Gastrocnemius medialis (tissue), 4 donors: ENCODE measurements at regions not wholly inside any gene's neighbourhood (a gene's known extent, or its start where the extent isn't known, plus 50 kb on each side); places are given as distances from the start of the nearest gene placed in this dataset.
A peak's percentile ranks its signal among the peaks of the same experiment; 100 is the strongest.
"Not testable (repeated sequence)": the region's sequence is repeated elsewhere in the genome, so short reads cannot be mapped to it uniquely, and the experiment has no call there.

Source experiments
- ATAC-seq, 2 donors: fragments of 150-250 bp; one replicate each; pipeline ENCODE4 v1.9.1; 2016
- DNase-seq, 2 donors: peaks; one replicate each; pipeline ENCODE4 v3.0.0-alpha.2; 2019
- H3K27ac ChIP-seq, 4 donors: fragments of 200-600 bp; sonication (generic); 1 replicate in 1 of 4; 2 replicates in 3 of 4; pipeline ENCODE4 v1.5.1; 2016 to 2018; ENCODE audit warnings: mild to moderate bottlenecking in 2 of 4, moderate library complexity in 1 of 4
- H3K27me3 ChIP-seq, 3 donors: fragments of 200-600 bp; sonication (generic) in 2 of 3; 1 replicate in 1 of 3; 2 replicates in 2 of 3; pipeline versions ENCODE4 v1.5.1 to v1.6.0; 2016 to 2019; ENCODE audit warnings: mild to moderate bottlenecking in 1 of 3, moderate library complexity in 1 of 3
- H3K36me3 ChIP-seq, 2 donors: fragments of 200-600 bp; sonication (generic) in 1 of 2; one replicate each; pipeline ENCODE4 v1.5.1; 2017 to 2018
- H3K4me1 ChIP-seq, 2 donors: fragments of 200-600 bp; sonication (generic) in 1 of 2; one replicate each; pipeline ENCODE4 v1.5.1; 2016 to 2017; ENCODE audit warnings: mild to moderate bottlenecking in 2 of 2
- H3K4me3 ChIP-seq, 4 donors: fragments of 200-600 bp; sonication (generic) in 3 of 4; 1 replicate in 1 of 4; 2 replicates in 3 of 4; pipeline ENCODE4 v1.5.1; 2016 to 2019; ENCODE audit warnings: mild to moderate bottlenecking in 2 of 4
- H3K9me3 ChIP-seq, 3 donors: fragments of 200-600 bp; sonication (generic) in 2 of 3; 1 replicate in 1 of 3; 2 replicates in 2 of 3; pipeline ENCODE4 v1.5.1; 2016 to 2019
- POLR2A ChIP-seq, 2 donors: fragments of 450-650 bp; IDR thresholded peaks; one replicate each; pipeline ENCODE4 v1.6.1; 2017; ENCODE audit warnings: antibody characterized with exemption in 2 of 2, mild to moderate bottlenecking in 2 of 2, moderate library complexity in 2 of 2
- in situ Hi-C, 4 donors: fragments of 200-750 bp; cut with MboI; loops; one replicate each; pipeline versions ENCODE4 v1.15.0 to v1.8.0; 2017; ENCODE audit warnings: low sequenced_read_pairs in 4 of 4
- intact Hi-C: fragments of 100-400 bp; cut with DNase I; formaldehyde crosslinking; loops from one replicate; pipeline ENCODE4 v1.15.1; 2023; ENCODE audit warnings: low total_unique reads
- TF ChIP-seq, protein P1 (sequence below), 5 experiments: fragments of 450-650 bp in 3 of 5; fragments of 200-600 bp in 2 of 5; sonication (generic) in 2 of 5; IDR thresholded peaks in 4 of 5; conservative IDR thresholded peaks in 1 of 5; 1 replicate in 4 of 5; 2 replicates in 1 of 5; pipeline ENCODE4 v1.5.1; 2016 to 2019; ENCODE audit warnings: antibody characterized with exemption in 5 of 5, mild to moderate bottlenecking in 3 of 5, moderate library complexity in 3 of 5

DNA sequence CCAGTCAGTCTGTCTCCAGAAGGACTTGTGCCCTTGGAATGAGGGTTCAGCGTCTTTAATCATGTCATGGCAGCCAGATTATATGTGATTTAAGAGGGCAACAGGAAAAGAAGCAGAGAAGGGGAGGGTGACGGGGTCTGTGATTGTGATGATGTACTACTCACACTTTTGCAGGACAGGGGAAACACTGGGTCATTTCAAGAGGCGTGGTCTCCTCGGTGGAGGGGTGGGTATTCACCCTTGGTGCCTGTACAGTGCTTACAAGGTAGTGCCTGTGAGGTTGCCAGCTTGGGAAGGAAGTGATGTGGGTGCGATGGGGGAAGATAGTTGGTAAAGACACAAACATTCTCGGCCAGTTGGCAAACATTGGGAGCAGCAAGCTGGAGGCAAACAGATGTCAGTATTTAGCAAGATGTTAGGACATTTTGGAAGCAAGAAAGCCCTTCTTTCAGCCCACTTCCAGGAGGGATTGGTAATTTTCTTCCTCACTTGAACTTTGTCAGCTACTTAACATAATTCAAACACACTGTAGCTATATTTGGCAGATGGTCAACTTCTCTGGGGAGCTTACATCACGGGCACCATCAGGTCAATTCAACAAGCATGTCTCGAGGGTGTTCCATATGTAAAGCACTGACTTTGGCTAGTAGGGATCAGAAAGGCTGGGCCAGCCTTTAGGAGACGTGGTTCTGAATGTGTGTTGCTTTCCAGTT lies 71.4 kb upstream of the ROPN1 start:
- Histone ChIP-seq H3K9me3 (no peaks in the 10 kb centered on the region), H3K4me3 (no peak overlapping the region), H3K27me3 (no peaks in the 10 kb centered on the region), H3K27ac (no peak overlapping the region), H3K36me3 (no peaks in the 10 kb centered on the region), H3K4me1 (peaks cover 4 to 30% of the 10 kb centered on the region in 2 donors)
- no peak for TF ChIP-seq POLR2A (IDR thresholded peaks at IDR 0.05)
- TF ChIP-seq, protein P1, sequence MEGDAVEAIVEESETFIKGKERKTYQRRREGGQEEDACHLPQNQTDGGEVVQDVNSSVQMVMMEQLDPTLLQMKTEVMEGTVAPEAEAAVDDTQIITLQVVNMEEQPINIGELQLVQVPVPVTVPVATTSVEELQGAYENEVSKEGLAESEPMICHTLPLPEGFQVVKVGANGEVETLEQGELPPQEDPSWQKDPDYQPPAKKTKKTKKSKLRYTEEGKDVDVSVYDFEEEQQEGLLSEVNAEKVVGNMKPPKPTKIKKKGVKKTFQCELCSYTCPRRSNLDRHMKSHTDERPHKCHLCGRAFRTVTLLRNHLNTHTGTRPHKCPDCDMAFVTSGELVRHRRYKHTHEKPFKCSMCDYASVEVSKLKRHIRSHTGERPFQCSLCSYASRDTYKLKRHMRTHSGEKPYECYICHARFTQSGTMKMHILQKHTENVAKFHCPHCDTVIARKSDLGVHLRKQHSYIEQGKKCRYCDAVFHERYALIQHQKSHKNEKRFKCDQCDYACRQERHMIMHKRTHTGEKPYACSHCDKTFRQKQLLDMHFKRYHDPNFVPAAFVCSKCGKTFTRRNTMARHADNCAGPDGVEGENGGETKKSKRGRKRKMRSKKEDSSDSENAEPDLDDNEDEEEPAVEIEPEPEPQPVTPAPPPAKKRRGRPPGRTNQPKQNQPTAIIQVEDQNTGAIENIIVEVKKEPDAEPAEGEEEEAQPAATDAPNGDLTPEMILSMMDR (IDR thresholded peaks at IDR 0.05 in 4 of 5, conservative IDR thresholded peaks at IDR 0.05 in 1 of 5) = no peak
- ATAC-seq (peak in 1 of 2 donors; percentile 16), DNase-seq (no peak)
- in situ Hi-C loops = loop anchor here in 1 of 4 donors (25.0 kb wide), 1 partner anchor 99 kb away; no protein-coding TSS in a partner anchor
- intact Hi-C loops = no loop called here

DNA sequence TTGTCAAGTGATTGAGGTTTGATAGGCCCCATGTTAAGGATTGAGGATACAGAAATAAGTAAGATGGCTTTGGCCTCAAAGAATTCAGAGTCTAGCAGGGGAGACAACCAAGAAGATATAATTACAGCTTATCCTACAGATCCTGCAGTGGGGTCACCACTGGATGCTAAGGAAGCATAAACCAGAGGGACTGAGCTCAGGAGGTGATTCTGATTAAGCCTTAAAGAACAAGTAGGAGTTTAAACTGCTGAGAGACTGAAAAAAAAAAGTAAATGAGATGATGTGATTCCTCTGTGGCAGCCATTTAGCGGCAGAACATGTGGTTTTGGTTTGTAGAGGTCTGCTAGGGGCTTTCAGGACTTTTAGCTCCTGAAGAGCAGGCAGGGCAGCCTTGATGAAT lies 72.1 kb upstream of the ROPN1 start:
- Histone ChIP-seq H3K4me1 (peaks cover 4 to 30% of the 10 kb centered on the region in 2 donors), H3K9me3 (no peaks in the 10 kb centered on the region), H3K27ac (no peak overlapping the region), H3K36me3 (no peaks in the 10 kb centered on the region), H3K4me3 (no peak overlapping the region), H3K27me3 (no peaks in the 10 kb centered on the region)
- TF ChIP-seq, protein P1 (IDR thresholded peaks at IDR 0.05 in 4 of 5, conservative IDR thresholded peaks at IDR 0.05 in 1 of 5) = no peak
- TF ChIP-seq POLR2A (IDR thresholded peaks at IDR 0.05) = no peak
- in situ Hi-C loops (loop anchor here in 1 of 4 donors (25.0 kb wide), 1 partner anchor 98 kb away; no protein-coding TSS in a partner anchor), intact Hi-C loops (no loop called here)
- no peak for ATAC-seq
- no peak for DNase-seq

DNA sequence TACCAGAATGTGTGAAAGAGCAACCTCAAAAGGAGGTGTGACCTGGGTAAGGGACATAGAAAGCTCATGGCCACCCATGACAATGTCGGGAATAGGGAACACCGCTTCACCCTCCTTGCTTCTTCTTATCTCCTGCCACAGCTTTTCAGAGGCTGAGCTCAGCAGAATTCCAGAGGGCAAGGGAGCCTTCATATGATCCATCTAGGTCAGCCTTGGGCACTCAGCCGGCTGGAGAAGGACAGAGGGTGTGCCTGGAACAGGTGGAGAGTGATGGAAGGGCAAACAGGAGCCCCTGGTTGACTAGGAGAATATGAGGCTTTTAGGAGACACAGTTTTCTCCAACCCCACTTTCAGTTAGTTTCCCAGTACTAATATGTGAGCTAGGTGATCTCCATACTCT lies 74.6 kb upstream of the ROPN1 start:
- intact Hi-C loops = not testable (repeated sequence)

DNA sequence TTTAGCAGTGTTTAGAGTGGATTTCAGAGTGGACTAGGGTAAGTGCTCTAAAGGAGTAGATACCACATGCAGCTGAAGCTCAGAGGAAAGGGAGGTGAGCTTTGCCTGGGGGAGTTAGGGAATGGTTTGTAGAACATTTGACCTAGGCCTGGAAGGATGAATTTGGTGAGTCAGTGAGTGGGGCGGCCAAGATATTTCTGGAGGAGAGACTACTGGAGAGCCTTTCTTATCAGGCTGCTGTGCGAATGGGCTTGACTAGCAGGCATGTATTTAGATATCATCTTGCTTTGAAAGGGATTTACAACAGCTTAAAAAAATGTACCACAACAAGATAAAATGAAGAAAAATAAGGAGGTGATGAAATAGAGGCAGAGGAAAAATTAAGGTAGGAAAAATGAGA lies 77.8 kb upstream of the ROPN1 start:
- H3K4me3 ChIP-seq, H3K27ac ChIP-seq, H3K27me3 ChIP-seq, intact Hi-C loops, H3K9me3 ChIP-seq, H3K36me3 ChIP-seq, DNase-seq: not testable (repeated sequence)
- ATAC-seq = peak in 1 of 2 donors; percentile 58
- in situ Hi-C loops = loop anchor here in 2 of 4 donors (10.0 to 25.0 kb wide), 2 partner anchors 45 to 93 kb away; no protein-coding TSS in a partner anchor
- peaks cover 4 to 15% of the 10 kb centered on the region in 2 donors for H3K4me1 ChIP-seq

More for the DNA sequence above, 74.6 kb upstream of the ROPN1 start:
- not testable (repeated sequence) for H3K27me3 ChIP-seq, H3K36me3 ChIP-seq, H3K27ac ChIP-seq, H3K9me3 ChIP-seq, H3K4me3 ChIP-seq
- in situ Hi-C loops = loop anchor here in 1 of 4 donors (25.0 kb wide), 1 partner anchor 96 kb away; no protein-coding TSS in a partner anchor
- ATAC-seq (peak in 1 of 2 donors; percentile 73), DNase-seq (peak in 1 of 2 donors; percentile 39)
- H3K4me1 ChIP-seq = peaks cover 8 to 35% of the 10 kb centered on the region in 2 donors

DNA sequence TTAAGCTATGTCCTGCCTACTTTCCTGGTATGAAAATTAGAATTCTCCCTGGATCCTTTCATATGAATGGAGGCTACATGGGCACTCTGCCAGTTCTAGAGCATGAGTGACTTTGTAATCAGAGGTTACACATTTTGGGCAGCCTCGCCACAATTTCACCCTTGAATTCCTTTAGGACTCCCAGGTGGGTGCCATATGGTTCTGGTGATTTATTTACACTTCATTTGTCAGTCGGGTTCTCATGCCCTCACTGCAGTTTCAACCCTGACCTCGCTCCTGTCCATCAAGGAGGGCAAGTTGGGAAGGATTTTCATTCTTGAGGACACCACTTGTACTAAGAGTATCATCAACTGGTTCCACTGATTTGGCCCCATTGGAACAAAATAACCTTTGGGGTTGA lies 83.2 kb upstream of the ROPN1 start:
- H3K27ac ChIP-seq, DNase-seq, H3K36me3 ChIP-seq, H3K9me3 ChIP-seq, ATAC-seq, H3K27me3 ChIP-seq, H3K4me3 ChIP-seq, intact Hi-C loops: not testable (repeated sequence)
- H3K4me1 ChIP-seq = peaks cover 6 to 22% of the 10 kb centered on the region in 2 donors
- in situ Hi-C loops = loop anchor here in 2 of 4 donors (5.0 to 10.0 kb wide), 2 partner anchors 50 to 53 kb away; no protein-coding TSS in a partner anchor

DNA sequence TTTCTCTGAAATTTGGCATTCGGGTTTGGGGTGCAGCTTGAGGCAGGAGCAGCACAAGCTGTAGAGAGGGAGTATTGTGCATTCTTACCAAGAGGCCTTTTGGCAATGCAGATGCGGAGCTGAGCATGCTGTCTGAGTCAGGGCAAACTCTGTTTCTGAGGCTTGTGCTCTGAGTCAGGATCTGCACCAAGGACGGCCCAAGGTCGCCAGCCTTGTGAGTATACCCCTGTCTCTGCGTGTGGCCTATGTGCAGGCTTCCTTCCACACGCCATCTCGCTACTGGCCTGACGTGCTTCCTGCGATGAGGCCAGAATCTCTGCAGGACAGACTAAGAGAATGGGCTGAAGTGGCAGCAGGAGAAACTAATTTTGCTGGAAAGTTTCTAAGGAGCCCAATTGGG lies 83.8 kb upstream of the ROPN1 start:
- Histone ChIP-seq H3K36me3 (no peaks in the 10 kb centered on the region), H3K4me1 (peaks cover 6 to 20% of the 10 kb centered on the region in 2 donors), H3K27me3 (no peaks in the 10 kb centered on the region), H3K27ac (no peak overlapping the region), H3K9me3 (no peaks in the 10 kb centered on the region), H3K4me3 (no peak overlapping the region)
- DNase-seq = no peak
- intact Hi-C loops = no loop called here
- ATAC-seq = no peak
- TF ChIP-seq, protein P1 (IDR thresholded peaks at IDR 0.05 in 4 of 5, conservative IDR thresholded peaks at IDR 0.05 in 1 of 5) = no peak
- no peak for TF ChIP-seq POLR2A (IDR thresholded peaks at IDR 0.05)
- in situ Hi-C loops = loop anchor here in 2 of 4 donors (5.0 to 10.0 kb wide), 2 partner anchors 51 to 53 kb away; no protein-coding TSS in a partner anchor
